ENCODE measurements at regions not wholly inside any gene's neighbourhood (a gene's known extent, or its start where the extent isn't known, plus 50 kb on each side); places are given as distances from the start of the nearest gene placed in this dataset.

DNA sequence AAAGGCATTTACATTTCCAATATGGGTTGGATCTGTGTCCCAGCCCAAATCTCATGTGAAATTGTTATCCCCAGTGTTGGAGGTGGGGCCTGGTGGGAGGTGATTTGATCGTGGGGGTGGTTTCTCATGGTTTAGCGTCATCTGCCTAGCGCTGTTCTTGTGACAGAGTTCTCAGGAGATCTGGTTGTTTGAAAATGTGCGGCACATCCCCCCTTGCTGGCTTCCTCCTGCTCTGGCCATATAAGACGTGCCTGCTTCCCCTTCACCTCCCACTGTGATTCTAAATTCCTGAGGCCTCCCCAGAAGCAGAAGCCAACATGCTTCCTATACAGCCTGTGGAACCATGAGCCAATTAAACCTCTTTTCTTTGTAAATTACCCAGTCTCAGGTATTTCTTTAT is 126.2 kb upstream of the FNDC3A start:
- TF ChIP-seq, protein P1, sequence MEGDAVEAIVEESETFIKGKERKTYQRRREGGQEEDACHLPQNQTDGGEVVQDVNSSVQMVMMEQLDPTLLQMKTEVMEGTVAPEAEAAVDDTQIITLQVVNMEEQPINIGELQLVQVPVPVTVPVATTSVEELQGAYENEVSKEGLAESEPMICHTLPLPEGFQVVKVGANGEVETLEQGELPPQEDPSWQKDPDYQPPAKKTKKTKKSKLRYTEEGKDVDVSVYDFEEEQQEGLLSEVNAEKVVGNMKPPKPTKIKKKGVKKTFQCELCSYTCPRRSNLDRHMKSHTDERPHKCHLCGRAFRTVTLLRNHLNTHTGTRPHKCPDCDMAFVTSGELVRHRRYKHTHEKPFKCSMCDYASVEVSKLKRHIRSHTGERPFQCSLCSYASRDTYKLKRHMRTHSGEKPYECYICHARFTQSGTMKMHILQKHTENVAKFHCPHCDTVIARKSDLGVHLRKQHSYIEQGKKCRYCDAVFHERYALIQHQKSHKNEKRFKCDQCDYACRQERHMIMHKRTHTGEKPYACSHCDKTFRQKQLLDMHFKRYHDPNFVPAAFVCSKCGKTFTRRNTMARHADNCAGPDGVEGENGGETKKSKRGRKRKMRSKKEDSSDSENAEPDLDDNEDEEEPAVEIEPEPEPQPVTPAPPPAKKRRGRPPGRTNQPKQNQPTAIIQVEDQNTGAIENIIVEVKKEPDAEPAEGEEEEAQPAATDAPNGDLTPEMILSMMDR (IDR thresholded peaks at IDR 0.05) = no peak
- DNase-seq = no peak
- H3K27me3 ChIP-seq (ENCODE audit: control insufficient read depth in 2 of 2, insufficient read depth in 2 of 2, low read length in 2 of 2) = no peaks in the 10 kb centered on the region
- H3K9me3 Mint-ChIP-seq = peaks cover 0 to 8% (median 1%) of the 10 kb centered on the region in 7 donors
- H3K4me3 ChIP-seq (replicated peaks in 1 of 3; ENCODE audit: low read depth in 2 of 3, low read length in 3 of 3) = no peak overlapping the region
- peak overlapping the region in 1 of 7 donors; percentile 24 for H3K27ac Mint-ChIP-seq
- peaks cover 0 to 2% of the 10 kb centered on the region in 2 donors for H3K36me3 Mint-ChIP-seq
- no peaks in the 10 kb centered on the region for H3K9me3 ChIP-seq (replicated peaks in 1 of 2; ENCODE audit: control insufficient read depth in 1 of 2, insufficient read depth in 1 of 2, low read length in 2 of 2)
- peaks cover 7 to 10% of the 10 kb centered on the region in 2 donors for H3K4me1 ChIP-seq (ENCODE audit: control insufficient read depth in 1 of 2, insufficient read depth in 2 of 2, low read length in 2 of 2)
- H4K20me1 ChIP-seq (ENCODE audit: insufficient read depth, low read length) = no peaks in the 10 kb centered on the region
- no peaks in the 10 kb centered on the region for H3K36me3 ChIP-seq (replicated peaks in 1 of 2; ENCODE audit: control insufficient read depth in 1 of 2, insufficient read depth in 2 of 2, low read length in 2 of 2)
- H3K9ac ChIP-seq (ENCODE audit: insufficient read depth, low read length, poor library complexity, severe bottlenecking) = no peak overlapping the region
- no peak overlapping the region for H2AFZ ChIP-seq (ENCODE audit: insufficient read depth, low read depth, low read length, poor library complexity, severe bottlenecking)
- H3K27ac ChIP-seq (ENCODE audit: low read depth in 1 of 2, low read length in 2 of 2) = no peak overlapping the region
- intact Hi-C loops (cut with micrococcal nuclease) = no loop called here
- H3K4me1 Mint-ChIP-seq = peaks cover 14% of the 10 kb centered on the region
- WGBS (ENCODE audit: insufficient coverage) = 50% methylated on average over 2 of the region's 5 CpGs
- H3K4me3 Mint-ChIP-seq = no peak overlapping the region
- H3K79me2 ChIP-seq (ENCODE audit: insufficient read depth, low read length) = no peaks in the 10 kb centered on the region
- H3K27me3 Mint-ChIP-seq (ENCODE audit: low read depth in 3 of 3) = peaks cover 0 to 5% (median 4%) of the 10 kb centered on the region in 3 donors
- H3K4me2 ChIP-seq (replicated peaks; ENCODE audit: extremely low read depth, low read length, poor library complexity, severe bottlenecking) = no peak overlapping the region

- H4K20me1 ChIP-seq (ENCODE audit: insufficient read depth, low read length) = no peaks in the 10 kb centered on the region
- no peak overlapping the region for H3K27ac Mint-ChIP-seq
These were observed 124.0 kb upstream of the FNDC3A start for GRCh38 chr13:48851707-48852106.

More at GRCh38 chr13:48851707-48852106, 124.0 kb upstream of the FNDC3A start:
- H3K9me3 Mint-ChIP-seq = peaks cover 0 to 8% (median 1%) of the 10 kb centered on the region in 7 donors
- Histone ChIP-seq H3K79me2 (ENCODE audit: insufficient read depth, low read length) (no peaks in the 10 kb centered on the region), H3K9ac (ENCODE audit: insufficient read depth, low read length, poor library complexity, severe bottlenecking) (no peak overlapping the region), H3K36me3 (replicated peaks in 1 of 2; ENCODE audit: control insufficient read depth in 1 of 2, insufficient read depth in 2 of 2, low read length in 2 of 2) (no peaks in the 10 kb centered on the region), H3K4me2 (replicated peaks; ENCODE audit: extremely low read depth, low read length, poor library complexity, severe bottlenecking) (no peak overlapping the region), H3K4me1 (ENCODE audit: control insufficient read depth in 1 of 2, insufficient read depth in 2 of 2, low read length in 2 of 2) (peaks cover 7 to 10% of the 10 kb centered on the region in 2 donors), H3K27me3 (ENCODE audit: control insufficient read depth in 2 of 2, insufficient read depth in 2 of 2, low read length in 2 of 2) (no peaks in the 10 kb centered on the region), H3K9me3 (replicated peaks in 1 of 2; ENCODE audit: control insufficient read depth in 1 of 2, insufficient read depth in 1 of 2, low read length in 2 of 2) (no peaks in the 10 kb centered on the region), H3K4me3 (replicated peaks in 1 of 3; ENCODE audit: low read depth in 2 of 3, low read length in 3 of 3) (no peak overlapping the region), H3K27ac (ENCODE audit: low read depth in 1 of 2, low read length in 2 of 2) (no peak overlapping the region), H2AFZ (ENCODE audit: insufficient read depth, low read depth, low read length, poor library complexity, severe bottlenecking) (no peak overlapping the region)
- no peak overlapping the region for H3K4me3 Mint-ChIP-seq
- H3K36me3 Mint-ChIP-seq = peaks cover 0 to 2% of the 10 kb centered on the region in 2 donors
- peaks cover 17% of the 10 kb centered on the region for H3K4me1 Mint-ChIP-seq
- 80% methylated on average over 1 of the region's 2 CpGs for WGBS (ENCODE audit: insufficient coverage)
- intact Hi-C loops (cut with micrococcal nuclease) = no loop called here
- DNase-seq = no peak
- TF ChIP-seq, protein P1 (IDR thresholded peaks at IDR 0.05) = no peak
- peaks cover 0 to 4% (median 3%) of the 10 kb centered on the region in 3 donors for H3K27me3 Mint-ChIP-seq (ENCODE audit: low read depth in 3 of 3)
